Cardiac fibroblast (primary cell): ENCODE measurements at regions not wholly inside any gene's neighbourhood (a gene's known extent, or its start where the extent isn't known, plus 50 kb on each side); places are given as distances from the start of the nearest gene placed in this dataset.

Experiments
- DNase-seq, 2 donors: peaks; one replicate each; pipeline versions ENCODE4 v3.0.0 to v3.0.0-alpha.2; 2010; ENCODE audit warnings: low read depth in 2 of 2
- H3K4me3 ChIP-seq, 2 donors: replicated peaks in 1 of 2; 1 replicate in 1 of 2; 2 replicates in 1 of 2; pipeline ENCODE4 v1.5.1; 2011; ENCODE audit warnings: low read depth in 2 of 2, low read length in 2 of 2, mild to moderate bottlenecking in 2 of 2, moderate library complexity in 1 of 2
- CTCF ChIP-seq: IDR thresholded peaks from one replicate; pipeline ENCODE4 v1.5.1; 2011; ENCODE audit warnings: low read depth, mild to moderate bottlenecking, low read length, inconsistent platforms

GRCh38 chr12:107931761-107932160 lies 157.3 kb downstream of the ASCL4 start:
- TF ChIP-seq CTCF = no peak
- no peak overlapping the region for H3K4me3 ChIP-seq
- no peak for DNase-seq

GRCh38 chr12:107938446-107938845 lies 163.9 kb downstream of the ASCL4 start:
- TF ChIP-seq CTCF = no peak
- no peak overlapping the region for H3K4me3 ChIP-seq
- no peak for DNase-seq

GRCh38 chr12:107948391-107948945 lies 174.0 kb downstream of the ASCL4 start:
- DNase-seq = no peak
- H3K4me3 ChIP-seq = no peak overlapping the region
- no peak for TF ChIP-seq CTCF

GRCh38 chr12:107951024-107951423 lies 176.5 kb downstream of the ASCL4 start:
- no peak for TF ChIP-seq CTCF
- no peak for DNase-seq
- H3K4me3 ChIP-seq = no peak overlapping the region

- no peak for TF ChIP-seq CTCF
- H3K4me3 ChIP-seq = no peak overlapping the region
- no peak for DNase-seq
These were observed 173.0 kb upstream of the WSCD2 start for GRCh38 chr12:107955966-107956643.

GRCh38 chr12:107957459-107957858 lies 171.6 kb upstream of the WSCD2 start:
- TF ChIP-seq CTCF = no peak
- DNase-seq = no peak
- H3K4me3 ChIP-seq = no peak overlapping the region

- no peak for TF ChIP-seq CTCF
These were observed 165.5 kb upstream of the WSCD2 start for GRCh38 chr12:107963635-107964034.

More at GRCh38 chr12:107963635-107964034, 165.5 kb upstream of the WSCD2 start:
- no peak for DNase-seq
- no peak overlapping the region for H3K4me3 ChIP-seq
